GM19372 (cell line): ENCODE measurements at regions not wholly inside any gene's neighbourhood (a gene's known extent, or its start where the extent isn't known, plus 50 kb on each side); places are given as distances from the start of the nearest gene placed in this dataset.
"Not testable (repeated sequence)": the region's sequence is repeated elsewhere in the genome, so short reads cannot be mapped to it uniquely, and the experiment has no call there.

Experiments used
- ATAC-seq: cut with Tn5 transposase; IDR thresholded peaks from one replicate; pipeline ENCODE4 v1.9.1; 2021; ENCODE audit warnings: mild to moderate bottlenecking, low read depth, moderate library complexity; ENCODE audit not compliant: unreplicated experiment

GRCh38 chr6:85237478-85237877 lies 212.4 kb upstream of the NT5E start:
- ATAC-seq, result no peak

- ATAC-seq, result no peak
Measured at GRCh38 chr6:85236636-85237035, 213.2 kb upstream of the NT5E start.

- not testable (repeated sequence) for ATAC-seq
Measured at GRCh38 chr6:85227345-85227744, 222.5 kb upstream of the NT5E start.

GRCh38 chr6:85212794-85213193 lies 237.1 kb upstream of the NT5E start:
- not testable (repeated sequence) for ATAC-seq

GRCh38 chr6:85195243-85195642 lies 254.6 kb upstream of the NT5E start:
- ATAC-seq, result no peak

GRCh38 chr6:85193339-85193738 lies 256.5 kb upstream of the NT5E start:
- ATAC-seq, result no peak

- ATAC-seq, result no peak
Measured at GRCh38 chr6:85192596-85192995, 257.3 kb upstream of the NT5E start.

- ATAC-seq, result no peak
Measured at GRCh38 chr6:85192186-85192585, 257.7 kb upstream of the NT5E start.

GRCh38 chr6:85191656-85192055 lies 258.2 kb upstream of the NT5E start:
- no peak for ATAC-seq

- ATAC-seq, result no peak
Measured at GRCh38 chr6:85186546-85187175, 263.2 kb upstream of the NT5E start.

GRCh38 chr6:85185977-85186376 lies 263.9 kb upstream of the NT5E start:
- no peak for ATAC-seq

- no peak for ATAC-seq
Measured at GRCh38 chr6:85183841-85184240, 266.0 kb upstream of the NT5E start.

GRCh38 chr6:85172705-85173104 lies 277.2 kb upstream of the NT5E start:
- no peak for ATAC-seq

GRCh38 chr6:85172161-85172560 lies 277.7 kb upstream of the NT5E start:
- ATAC-seq, result no peak

- no peak for ATAC-seq
Measured at GRCh38 chr6:85169189-85169588, 280.7 kb upstream of the NT5E start.

- no peak for ATAC-seq
Measured at GRCh38 chr6:85168146-85168545, 281.7 kb upstream of the NT5E start.

GRCh38 chr6:85166114-85166741 lies 283.7 kb upstream of the NT5E start:
- no peak for ATAC-seq

- no peak for ATAC-seq
Measured at GRCh38 chr6:85163156-85164080, 286.5 kb upstream of the NT5E start.

GRCh38 chr6:85157311-85157710 lies 292.6 kb upstream of the NT5E start:
- ATAC-seq, result no peak

GRCh38 chr6:85143676-85144075 lies 306.2 kb upstream of the NT5E start:
- ATAC-seq, result no peak

- no peak for ATAC-seq
Measured at GRCh38 chr6:85137865-85138264, 312.0 kb upstream of the NT5E start.
